IMR-90 (cell line): ENCODE measurements at regions not wholly inside any gene's neighbourhood (a gene's known extent, or its start where the extent isn't known, plus 50 kb on each side); places are given as distances from the start of the nearest gene placed in this dataset.
A peak's percentile ranks its signal among the peaks of the same experiment; 100 is the strongest.

Source experiments
- BHLHE40 ChIP-seq: fragments of 150-350 bp; IDR thresholded peaks from 2 replicates; pipeline ENCODE4 v1.6.1; 2016; ENCODE audit warnings: mild to moderate bottlenecking, low read depth, low read length
- CEBPB ChIP-seq: IDR thresholded peaks from 2 replicates; pipeline ENCODE4 v1.6.1; 2012; ENCODE audit warnings: low read depth, low read length, improper control_type of control experiment
- CHD1 ChIP-seq: IDR thresholded peaks from 2 replicates; pipeline ENCODE4 v1.6.1; 2012; ENCODE audit warnings: low read depth, low read length, improper control_type of control experiment
- CTCF ChIP-seq: conservative IDR thresholded peaks from 2 replicates; pipeline ENCODE4 v1.5.1; 2012; ENCODE audit warnings: mild to moderate bottlenecking, low read depth, low read length, improper control_type of control experiment
- MAFK ChIP-seq: IDR thresholded peaks from 2 replicates; pipeline ENCODE4 v1.6.1; 2012; ENCODE audit warnings: low read depth, low read length, improper control_type of control experiment
- MAZ ChIP-seq: IDR thresholded peaks from 2 replicates; pipeline ENCODE4 v1.6.1; 2012; ENCODE audit warnings: low read depth, mild to moderate bottlenecking, low read length, improper control_type of control experiment, moderate library complexity, borderline replicate concordance
- POLR2A ChIP-seq: IDR thresholded peaks from 2 replicates; pipeline ENCODE4 v1.6.1; 2012; ENCODE audit warnings: mild to moderate bottlenecking, low read depth, low read length
- RAD21 ChIP-seq: IDR thresholded peaks from 2 replicates; pipeline ENCODE4 v1.6.1; 2012; ENCODE audit warnings: low read length, improper control_type of control experiment
- RCOR1 ChIP-seq: IDR thresholded peaks from 2 replicates; pipeline ENCODE4 v1.6.1; 2012; ENCODE audit warnings: mild to moderate bottlenecking, low read length, improper control_type of control experiment; ENCODE audit not compliant: insufficient replicate concordance
- RFX5 ChIP-seq: IDR thresholded peaks from 2 replicates; pipeline ENCODE4 v1.8.0; 2012; ENCODE audit warnings: low read depth, mild to moderate bottlenecking, low read length, moderate library complexity

GRCh38 chr21:35265170-35265877, 216.2 kb upstream of the RUNX1 start:
- no peak for TF ChIP-seq RCOR1
- TF ChIP-seq CTCF: no peak
- TF ChIP-seq POLR2A: no peak
- no peak for TF ChIP-seq CEBPB
- TF ChIP-seq CHD1: no peak
- TF ChIP-seq BHLHE40: peak; percentile 54; the same call in 1 of the 2 replicates
- peak; percentile 4; the same call in 1 of the 2 replicates for TF ChIP-seq RAD21
- TF ChIP-seq MAFK: no peak
- no peak for TF ChIP-seq RFX5
- TF ChIP-seq MAZ: no peak
